Left lung (tissue), 4 donors: ENCODE measurements at regions not wholly inside any gene's neighbourhood (a gene's known extent, or its start where the extent isn't known, plus 50 kb on each side); places are given as distances from the start of the nearest gene placed in this dataset.
"Not testable (repeated sequence)": the region's sequence is repeated elsewhere in the genome, so short reads cannot be mapped to it uniquely, and the experiment has no call there.

Experiments
- ATAC-seq: fragments of 200-7000 bp; cut with Tn5 transposase; one replicate; pipeline ENCODE4 v1.9.1; 2020; ENCODE audit warnings: moderate library complexity
- DNase-seq, 4 donors: peaks; one replicate each; pipeline ENCODE4 v3.0.0-alpha.2; 2013 to 2020
- H3K27ac ChIP-seq, 2 donors: fragments of 200-600 bp; sonication (generic) in 1 of 2; one replicate each; pipeline versions ENCODE4 v1.5.0 to v1.8.0; 2020 to 2021
- H3K27me3 ChIP-seq, 2 donors: fragments of 200-600 bp; sonication (generic) in 1 of 2; one replicate each; pipeline versions ENCODE4 v1.5.0 to v1.8.0; 2020 to 2021
- H3K36me3 ChIP-seq, 2 donors: fragments of 200-600 bp; sonication (generic) in 1 of 2; one replicate each; pipeline versions ENCODE4 v1.5.0 to v1.8.0; 2020 to 2021
- H3K4me1 ChIP-seq, 2 donors: fragments of 200-600 bp; one replicate each; pipeline ENCODE4 v1.8.0; 2021
- H3K4me3 ChIP-seq, 2 donors: fragments of 200-600 bp; sonication (generic) in 1 of 2; one replicate each; pipeline versions ENCODE4 v1.5.0 to v1.8.0; 2020 to 2021; ENCODE audit warnings: mild to moderate bottlenecking in 1 of 2
- H3K9me3 ChIP-seq, 2 donors: fragments of 200-600 bp; sonication (generic) in 1 of 2; one replicate each; pipeline versions ENCODE4 v1.5.0 to v1.8.0; 2020 to 2021
- CTCF ChIP-seq, 2 donors: fragments of 200-600 bp; sonication (generic) in 1 of 2; IDR thresholded peaks; one replicate each; pipeline versions ENCODE4 v1.5.0 to v1.8.0; 2021; ENCODE audit warnings: antibody characterized with exemption in 2 of 2
- intact Hi-C, 2 donors: fragments of 100-400 bp; cut with DNase I; formaldehyde crosslinking; loops; one replicate each; pipeline versions ENCODE4 v1.11.2 to v1.14.2; 2022
- donor health status: DM: no; HTN: yes; CAD: no.
- donor health status: DM: no; HTN: no; CAD: no.

GRCh38 chr6:157727629-157728182 is 95.3 kb upstream of the SNX9 start:
- ATAC-seq (no peak), DNase-seq (no peak)
- no peak for TF ChIP-seq CTCF (IDR thresholded peaks at IDR 0.05)
- Histone ChIP-seq H3K27me3 (no peaks in the 10 kb centered on the region), H3K9me3 (peaks cover 0 to 6% of the 10 kb centered on the region in 2 donors), H3K4me3 (no peak overlapping the region), H3K27ac (no peak overlapping the region), H3K36me3 (no peaks in the 10 kb centered on the region), H3K4me1 (no peaks in the 10 kb centered on the region)
- intact Hi-C loops, result no loop called here

GRCh38 chr6:157728183-157728881 is 94.7 kb upstream of the SNX9 start:
- Histone ChIP-seq H3K36me3 (no peaks in the 10 kb centered on the region), H3K9me3 (peaks cover 0 to 6% of the 10 kb centered on the region in 2 donors), H3K27ac (no peak overlapping the region), H3K27me3 (no peaks in the 10 kb centered on the region), H3K4me3 (no peak overlapping the region), H3K4me1 (no peaks in the 10 kb centered on the region)
- ATAC-seq, result no peak
- TF ChIP-seq CTCF (IDR thresholded peaks at IDR 0.05), result no peak
- DNase-seq, result no peak
- intact Hi-C loops, result no loop called here

- no peaks in the 10 kb centered on the region for H3K36me3 ChIP-seq
- H3K9me3 ChIP-seq, result no peaks in the 10 kb centered on the region
- H3K4me3 ChIP-seq, result no peak overlapping the region
- no peaks in the 10 kb centered on the region for H3K27me3 ChIP-seq
- TF ChIP-seq CTCF (IDR thresholded peaks at IDR 0.05), result no peak
- no peak overlapping the region for H3K27ac ChIP-seq
- intact Hi-C loops, result no loop called here
- no peak for ATAC-seq
- no peaks in the 10 kb centered on the region for H3K4me1 ChIP-seq
- no peak for DNase-seq
Measured at GRCh38 chr6:157731221-157731620, 91.8 kb upstream of the SNX9 start.

- Histone ChIP-seq H3K4me3 (no peak overlapping the region), H3K36me3 (no peaks in the 10 kb centered on the region), H3K27me3 (no peaks in the 10 kb centered on the region), H3K4me1 (no peaks in the 10 kb centered on the region), H3K9me3 (no peaks in the 10 kb centered on the region), H3K27ac (no peak overlapping the region)
- ATAC-seq, result no peak
- no peak for DNase-seq
- intact Hi-C loops, result no loop called here
- no peak for TF ChIP-seq CTCF (IDR thresholded peaks at IDR 0.05)
Measured at GRCh38 chr6:157732007-157732406, 91.0 kb upstream of the SNX9 start.

- ATAC-seq (no peak), DNase-seq (no peak)
- Histone ChIP-seq H3K27me3 (no peaks in the 10 kb centered on the region), H3K4me3 (no peak overlapping the region), H3K27ac (no peak overlapping the region), H3K4me1 (no peaks in the 10 kb centered on the region), H3K9me3 (no peaks in the 10 kb centered on the region), H3K36me3 (no peaks in the 10 kb centered on the region)
- intact Hi-C loops, result no loop called here
- TF ChIP-seq CTCF (IDR thresholded peaks at IDR 0.05), result no peak
Measured at GRCh38 chr6:157732416-157733161, 90.5 kb upstream of the SNX9 start.

- H3K36me3 ChIP-seq, H3K27ac ChIP-seq, H3K4me3 ChIP-seq, DNase-seq, ATAC-seq, H3K4me1 ChIP-seq, H3K27me3 ChIP-seq, H3K9me3 ChIP-seq, intact Hi-C loops: not testable (repeated sequence)
Measured at GRCh38 chr6:157736555-157736954, 86.5 kb upstream of the SNX9 start.
